WTC11 (cell line): ENCODE measurements at regions not wholly inside any gene's neighbourhood (a gene's known extent, or its start where the extent isn't known, plus 50 kb on each side); places are given as distances from the start of the nearest gene placed in this dataset.

Experiments used
- ATAC-seq: fragments of 200-7000 bp; cut with Tn5 transposase; 2 replicates; pipeline ENCODE4 v1.10.0; 2021; ENCODE audit warnings: mild to moderate bottlenecking, moderate library complexity
- CTCF ChIA-PET: fragments of 300-600 bp; sonication (Branson Sonifier 250); formaldehyde crosslinking; loops from one replicate; lab custom pipeline; 2021; ENCODE audit warnings: antibody characterized with exemption; lab: Charles Lee
- POLR2A ChIA-PET: fragments of 350-600 bp; sonication (Branson Sonifier 250); formaldehyde crosslinking; loops from one replicate; lab custom pipeline; 2021; ENCODE audit warnings: antibody characterized with exemption; lab: Charles Lee
- DNase-seq: peaks from one replicate; pipeline ENCODE4 v3.0.0; 2021; ENCODE audit warnings: low spot score
- H3K27ac Mint-ChIP-seq: 2 replicates; pipeline ENCODE4 v1.8.0; 2021; ENCODE audit warnings: mixed read lengths
- H3K27me3 Mint-ChIP-seq: 2 replicates; pipeline ENCODE4 v1.8.0; 2021; ENCODE audit warnings: low read depth, mild to moderate bottlenecking, moderate library complexity, mixed read lengths
- H3K36me3 Mint-ChIP-seq: 2 replicates; pipeline ENCODE4 v1.8.0; 2021; ENCODE audit warnings: mixed read lengths
- H3K4me1 Mint-ChIP-seq: 2 replicates; pipeline ENCODE4 v1.8.0; 2022; ENCODE audit warnings: mixed read lengths
- H3K4me3 Mint-ChIP-seq: 2 replicates; pipeline ENCODE4 v1.8.0; 2021; ENCODE audit warnings: mild to moderate bottlenecking, moderate library complexity, mixed read lengths
- H3K9me3 Mint-ChIP-seq: 2 replicates; pipeline ENCODE4 v1.8.0; 2021; ENCODE audit warnings: mixed read lengths
- CREB1 ChIP-seq: sonication (generic); formaldehyde crosslinking; IDR thresholded peaks from 2 replicates; pipeline ENCODE4 v1.8.0; 2023; ENCODE audit warnings: mild to moderate bottlenecking, missing genetic modification reagents
- CREM ChIP-seq: sonication (generic); formaldehyde crosslinking; IDR thresholded peaks from 2 replicates; pipeline ENCODE4 v1.8.1; 2022; ENCODE audit warnings: mild to moderate bottlenecking, missing genetic modification reagents, moderate library complexity
- CTCF ChIP-seq: fragments of 200-600 bp; IDR thresholded peaks from 2 replicates; pipeline ENCODE4 v1.8.0; 2022; ENCODE audit warnings: antibody characterized with exemption
- ELF4 ChIP-seq: sonication (generic); formaldehyde crosslinking; IDR thresholded peaks from 2 replicates; pipeline ENCODE4 v1.8.1; 2022; ENCODE audit warnings: low read depth, mild to moderate bottlenecking, moderate library complexity, missing genetic modification reagents
- ERG ChIP-seq: fragments of 250-450 bp; sonication (Bioruptor Pico); IDR thresholded peaks from 2 replicates; pipeline ENCODE4 v1.8.0; 2021; ENCODE audit warnings: mild to moderate bottlenecking
- KAT7 ChIP-seq: sonication (generic); formaldehyde crosslinking; IDR thresholded peaks from 2 replicates; pipeline ENCODE4 v1.8.1; 2023; ENCODE audit warnings: missing genetic modification reagents, mild to moderate bottlenecking, borderline replicate concordance
- NFATC4 ChIP-seq: fragments of 250-450 bp; sonication (Bioruptor Pico); IDR thresholded peaks from 2 replicates; pipeline ENCODE4 v1.9.0; 2021; ENCODE audit warnings: mild to moderate bottlenecking
- NR2C2 ChIP-seq: sonication (generic); formaldehyde crosslinking; IDR thresholded peaks from 2 replicates; pipeline ENCODE4 v1.8.0; 2022; ENCODE audit warnings: mild to moderate bottlenecking, missing genetic modification reagents
- PREB ChIP-seq: sonication (generic); formaldehyde crosslinking; IDR thresholded peaks from 2 replicates; pipeline ENCODE4 v1.8.1; 2022; ENCODE audit warnings: mild to moderate bottlenecking, missing genetic modification reagents, moderate library complexity, borderline replicate concordance
- RELA ChIP-seq: sonication (generic); formaldehyde crosslinking; IDR thresholded peaks from 2 replicates; pipeline ENCODE4 v1.8.1; 2022; ENCODE audit warnings: missing genetic modification reagents, mild to moderate bottlenecking, borderline replicate concordance
- SMAD4 ChIP-seq: sonication (generic); formaldehyde crosslinking; IDR thresholded peaks from 2 replicates; pipeline ENCODE4 v1.8.0; 2022; ENCODE audit warnings: mild to moderate bottlenecking, missing genetic modification reagents
- SOX15 ChIP-seq: fragments of 250-450 bp; sonication (Bioruptor Pico); IDR thresholded peaks from 2 replicates; pipeline ENCODE4 v1.9.0; 2021; ENCODE audit warnings: mild to moderate bottlenecking
- SP1 ChIP-seq: sonication (generic); formaldehyde crosslinking; conservative IDR thresholded peaks from 2 replicates; pipeline ENCODE4 v1.8.1; 2022; ENCODE audit warnings: missing genetic modification reagents
- ZBTB21 ChIP-seq: sonication (generic); formaldehyde crosslinking; IDR thresholded peaks from 2 replicates; pipeline ENCODE4 v1.8.1; 2023; ENCODE audit warnings: mild to moderate bottlenecking, missing genetic modification reagents, borderline replicate concordance
- ZNF121 ChIP-seq: sonication (generic); formaldehyde crosslinking; IDR thresholded peaks from 2 replicates; pipeline ENCODE4 v1.8.0; 2023; ENCODE audit warnings: missing genetic modification reagents
- ZSCAN18 ChIP-seq: fragments of 250-450 bp; sonication (Bioruptor Pico); IDR thresholded peaks from 2 replicates; pipeline ENCODE4 v2.1.2; 2022; ENCODE audit warnings: mild to moderate bottlenecking, moderate library complexity
- TF ChIP-seq, protein P1 (sequence below): sonication (generic); formaldehyde crosslinking; IDR thresholded peaks from 2 replicates; pipeline ENCODE4 v1.8.1; 2023; ENCODE audit warnings: mild to moderate bottlenecking, missing genetic modification reagents
- TF ChIP-seq, protein P2 (sequence below): sonication (generic); formaldehyde crosslinking; IDR thresholded peaks from 2 replicates; pipeline ENCODE4 v1.8.1; 2023; ENCODE audit warnings: mild to moderate bottlenecking, missing genetic modification reagents, borderline replicate concordance
- TF ChIP-seq, protein P3 (sequence below): sonication (generic); formaldehyde crosslinking; IDR thresholded peaks from 2 replicates; pipeline ENCODE4 v1.8.0; 2022; ENCODE audit warnings: mild to moderate bottlenecking, missing genetic modification reagents

GRCh38 chr21:9759972-9760371 lies 761.4 kb upstream of the TPTE start:
- no peak for TF ChIP-seq NFATC4 (CRISPR knock-in tag)
- no peak for TF ChIP-seq SMAD4 (CRISPR knock-in tag)
- no peak for TF ChIP-seq PREB (CRISPR knock-in tag)
- TF ChIP-seq, protein P1, sequence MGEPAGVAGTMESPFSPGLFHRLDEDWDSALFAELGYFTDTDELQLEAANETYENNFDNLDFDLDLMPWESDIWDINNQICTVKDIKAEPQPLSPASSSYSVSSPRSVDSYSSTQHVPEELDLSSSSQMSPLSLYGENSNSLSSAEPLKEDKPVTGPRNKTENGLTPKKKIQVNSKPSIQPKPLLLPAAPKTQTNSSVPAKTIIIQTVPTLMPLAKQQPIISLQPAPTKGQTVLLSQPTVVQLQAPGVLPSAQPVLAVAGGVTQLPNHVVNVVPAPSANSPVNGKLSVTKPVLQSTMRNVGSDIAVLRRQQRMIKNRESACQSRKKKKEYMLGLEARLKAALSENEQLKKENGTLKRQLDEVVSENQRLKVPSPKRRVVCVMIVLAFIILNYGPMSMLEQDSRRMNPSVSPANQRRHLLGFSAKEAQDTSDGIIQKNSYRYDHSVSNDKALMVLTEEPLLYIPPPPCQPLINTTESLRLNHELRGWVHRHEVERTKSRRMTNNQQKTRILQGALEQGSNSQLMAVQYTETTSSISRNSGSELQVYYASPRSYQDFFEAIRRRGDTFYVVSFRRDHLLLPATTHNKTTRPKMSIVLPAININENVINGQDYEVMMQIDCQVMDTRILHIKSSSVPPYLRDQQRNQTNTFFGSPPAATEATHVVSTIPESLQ (CRISPR knock-in tag), result no peak
- no peak for TF ChIP-seq ERG (CRISPR knock-in tag)
- ATAC-seq (no peak), DNase-seq (no peak)
- H3K9me3 Mint-ChIP-seq, result no peaks in the 10 kb centered on the region
- H3K27ac Mint-ChIP-seq, result no peak overlapping the region
- CTCF ChIA-PET, result no interaction called here
- POLR2A ChIA-PET, result no interaction called here
- H3K36me3 Mint-ChIP-seq, result no peaks in the 10 kb centered on the region; the same call in 1 of the 2 replicates
- no peak overlapping the region for H3K4me3 Mint-ChIP-seq
- no peaks in the 10 kb centered on the region; the same call in 1 of the 2 replicates for H3K27me3 Mint-ChIP-seq
- H3K4me1 Mint-ChIP-seq, result no peaks in the 10 kb centered on the region

DNA sequence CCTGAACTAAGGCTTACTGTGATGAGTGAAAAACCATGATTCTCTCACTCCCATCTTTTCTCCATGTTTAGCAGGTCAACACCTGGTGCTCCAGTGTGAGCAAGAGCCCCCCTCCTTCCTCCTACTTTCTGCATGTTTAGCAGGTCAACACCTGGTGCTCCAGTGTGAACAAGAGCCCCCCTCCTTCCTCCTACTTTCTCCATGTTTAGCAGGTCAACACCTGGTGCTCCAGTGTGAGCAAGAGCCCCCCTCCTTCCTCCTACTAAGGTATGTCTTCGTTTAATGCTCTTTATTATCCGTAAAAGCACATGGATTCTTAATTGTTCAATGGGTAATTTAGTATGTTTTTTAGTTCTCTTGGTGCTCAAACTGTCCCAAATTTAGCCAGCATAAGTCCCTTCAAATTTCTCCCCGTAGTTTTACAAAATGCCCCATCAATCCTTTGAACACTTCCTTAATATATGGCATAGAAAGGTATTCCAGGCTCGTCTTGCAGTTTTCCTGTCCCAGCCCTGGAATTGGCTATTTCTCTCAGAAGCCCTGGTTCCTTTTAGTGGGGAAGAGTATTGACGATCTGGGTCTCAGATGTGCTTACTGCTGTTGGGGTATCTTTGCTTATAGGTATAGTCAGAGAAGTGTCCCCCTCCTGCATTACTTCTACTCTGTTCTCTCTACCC lies 760.8 kb upstream of the TPTE start:
- TF ChIP-seq ELF4 (CRISPR knock-in tag), result no peak
- no peak for TF ChIP-seq RELA (CRISPR knock-in tag)
- TF ChIP-seq CREB1, result no peak
- TF ChIP-seq SOX15 (CRISPR knock-in tag), result no peak
- no peak for TF ChIP-seq ZBTB21 (CRISPR knock-in tag)
- no peak for TF ChIP-seq KAT7 (CRISPR knock-in tag)
- TF ChIP-seq NFATC4 (CRISPR knock-in tag), result no peak
- TF ChIP-seq SP1 (CRISPR knock-in tag), result no peak
- no peak for TF ChIP-seq CREM (CRISPR knock-in tag)
- H3K9me3 Mint-ChIP-seq, result no peaks in the 10 kb centered on the region
- no peak overlapping the region for H3K4me3 Mint-ChIP-seq
- ATAC-seq (no peak), DNase-seq (no peak)
- no peaks in the 10 kb centered on the region for H3K4me1 Mint-ChIP-seq
- H3K36me3 Mint-ChIP-seq, result no peaks in the 10 kb centered on the region; the same call in 1 of the 2 replicates
- POLR2A ChIA-PET, result no interaction called here
- no peak overlapping the region for H3K27ac Mint-ChIP-seq
- H3K27me3 Mint-ChIP-seq, result no peaks in the 10 kb centered on the region; the same call in 1 of the 2 replicates
- CTCF ChIA-PET, result no interaction called here

GRCh38 chr21:9763306-9763705 lies 758.1 kb upstream of the TPTE start:
- no peaks in the 10 kb centered on the region for H3K27me3 Mint-ChIP-seq
- no peaks in the 10 kb centered on the region for H3K4me1 Mint-ChIP-seq
- DNase-seq (no peak), ATAC-seq (no peak)
- ChIA-PET CTCF (no interaction called here), POLR2A (no interaction called here)
- H3K9me3 Mint-ChIP-seq, result 0 out of 2 replicates have a peak, but pooled peaks cover 7% of the 10 kb centered on the region
- H3K4me3 Mint-ChIP-seq, result no peak overlapping the region
- no peak overlapping the region for H3K27ac Mint-ChIP-seq
- H3K36me3 Mint-ChIP-seq, result 0 out of 2 replicates have a peak, but pooled peaks cover 9% of the 10 kb centered on the region
- TF ChIP-seq, protein P2, sequence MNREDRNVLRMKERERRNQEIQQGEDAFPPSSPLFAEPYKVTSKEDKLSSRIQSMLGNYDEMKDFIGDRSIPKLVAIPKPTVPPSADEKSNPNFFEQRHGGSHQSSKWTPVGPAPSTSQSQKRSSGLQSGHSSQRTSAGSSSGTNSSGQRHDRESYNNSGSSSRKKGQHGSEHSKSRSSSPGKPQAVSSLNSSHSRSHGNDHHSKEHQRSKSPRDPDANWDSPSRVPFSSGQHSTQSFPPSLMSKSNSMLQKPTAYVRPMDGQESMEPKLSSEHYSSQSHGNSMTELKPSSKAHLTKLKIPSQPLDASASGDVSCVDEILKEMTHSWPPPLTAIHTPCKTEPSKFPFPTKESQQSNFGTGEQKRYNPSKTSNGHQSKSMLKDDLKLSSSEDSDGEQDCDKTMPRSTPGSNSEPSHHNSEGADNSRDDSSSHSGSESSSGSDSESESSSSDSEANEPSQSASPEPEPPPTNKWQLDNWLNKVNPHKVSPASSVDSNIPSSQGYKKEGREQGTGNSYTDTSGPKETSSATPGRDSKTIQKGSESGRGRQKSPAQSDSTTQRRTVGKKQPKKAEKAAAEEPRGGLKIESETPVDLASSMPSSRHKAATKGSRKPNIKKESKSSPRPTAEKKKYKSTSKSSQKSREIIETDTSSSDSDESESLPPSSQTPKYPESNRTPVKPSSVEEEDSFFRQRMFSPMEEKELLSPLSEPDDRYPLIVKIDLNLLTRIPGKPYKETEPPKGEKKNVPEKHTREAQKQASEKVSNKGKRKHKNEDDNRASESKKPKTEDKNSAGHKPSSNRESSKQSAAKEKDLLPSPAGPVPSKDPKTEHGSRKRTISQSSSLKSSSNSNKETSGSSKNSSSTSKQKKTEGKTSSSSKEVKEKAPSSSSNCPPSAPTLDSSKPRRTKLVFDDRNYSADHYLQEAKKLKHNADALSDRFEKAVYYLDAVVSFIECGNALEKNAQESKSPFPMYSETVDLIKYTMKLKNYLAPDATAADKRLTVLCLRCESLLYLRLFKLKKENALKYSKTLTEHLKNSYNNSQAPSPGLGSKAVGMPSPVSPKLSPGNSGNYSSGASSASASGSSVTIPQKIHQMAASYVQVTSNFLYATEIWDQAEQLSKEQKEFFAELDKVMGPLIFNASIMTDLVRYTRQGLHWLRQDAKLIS (CRISPR knock-in tag), result no peak
- TF ChIP-seq CTCF (no peak), ZSCAN18 (CRISPR knock-in tag) (no peak), ZNF121 (CRISPR knock-in tag) (no peak), NR2C2 (CRISPR knock-in tag) (no peak)
- TF ChIP-seq, protein P3, sequence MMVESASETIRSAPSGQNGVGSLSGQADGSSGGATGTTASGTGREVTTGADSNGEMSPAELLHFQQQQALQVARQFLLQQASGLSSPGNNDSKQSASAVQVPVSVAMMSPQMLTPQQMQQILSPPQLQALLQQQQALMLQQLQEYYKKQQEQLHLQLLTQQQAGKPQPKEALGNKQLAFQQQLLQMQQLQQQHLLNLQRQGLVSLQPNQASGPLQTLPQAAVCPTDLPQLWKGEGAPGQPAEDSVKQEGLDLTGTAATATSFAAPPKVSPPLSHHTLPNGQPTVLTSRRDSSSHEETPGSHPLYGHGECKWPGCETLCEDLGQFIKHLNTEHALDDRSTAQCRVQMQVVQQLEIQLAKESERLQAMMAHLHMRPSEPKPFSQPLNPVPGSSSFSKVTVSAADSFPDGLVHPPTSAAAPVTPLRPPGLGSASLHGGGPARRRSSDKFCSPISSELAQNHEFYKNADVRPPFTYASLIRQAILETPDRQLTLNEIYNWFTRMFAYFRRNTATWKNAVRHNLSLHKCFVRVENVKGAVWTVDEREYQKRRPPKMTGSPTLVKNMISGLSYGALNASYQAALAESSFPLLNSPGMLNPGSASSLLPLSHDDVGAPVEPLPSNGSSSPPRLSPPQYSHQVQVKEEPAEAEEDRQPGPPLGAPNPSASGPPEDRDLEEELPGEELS, result no peak
